Ectodermal cell (in vitro differentiated cells): ENCODE measurements at regions not wholly inside any gene's neighbourhood (a gene's known extent, or its start where the extent isn't known, plus 50 kb on each side); places are given as distances from the start of the nearest gene placed in this dataset.

Source experiments
- H3K27ac ChIP-seq: 2 replicates; pipeline ENCODE4 v1.7.0; 2013; ENCODE audit warnings: mild to moderate bottlenecking, low read depth, low read length; ENCODE audit not compliant: insufficient read depth, poor library complexity, severe bottlenecking
- H3K27me3 ChIP-seq: 2 replicates; pipeline ENCODE4 v1.7.0; 2013; ENCODE audit warnings: mild to moderate bottlenecking, low read length; ENCODE audit not compliant: insufficient read depth, control insufficient read depth, poor library complexity, severe bottlenecking
- H3K36me3 ChIP-seq: one replicate; pipeline ENCODE4 v1.7.0; 2013; ENCODE audit warnings: low read length; ENCODE audit not compliant: control insufficient read depth, insufficient read depth
- H3K4me1 ChIP-seq: one replicate; pipeline ENCODE4 v1.7.0; 2013; ENCODE audit warnings: low read length; ENCODE audit not compliant: control insufficient read depth, insufficient read depth
- H3K4me3 ChIP-seq: 2 replicates; pipeline ENCODE4 v1.7.0; 2013; ENCODE audit warnings: low read depth, low read length, control low read depth; ENCODE audit not compliant: insufficient read depth
- H3K9me3 ChIP-seq: 2 replicates; pipeline ENCODE4 v1.7.0; 2013; ENCODE audit warnings: mild to moderate bottlenecking, low read length, moderate library complexity; ENCODE audit not compliant: control insufficient read depth
- WGBS, 2 experiments: methylation state at CpG; one replicate each; pipeline ENCODE4 v1.1.7; 2013; ENCODE audit warnings: missing lambda C conversion rate in 2 of 2; 5-methylcytosine and 5-hydroxymethylcytosine counted together

DNA sequence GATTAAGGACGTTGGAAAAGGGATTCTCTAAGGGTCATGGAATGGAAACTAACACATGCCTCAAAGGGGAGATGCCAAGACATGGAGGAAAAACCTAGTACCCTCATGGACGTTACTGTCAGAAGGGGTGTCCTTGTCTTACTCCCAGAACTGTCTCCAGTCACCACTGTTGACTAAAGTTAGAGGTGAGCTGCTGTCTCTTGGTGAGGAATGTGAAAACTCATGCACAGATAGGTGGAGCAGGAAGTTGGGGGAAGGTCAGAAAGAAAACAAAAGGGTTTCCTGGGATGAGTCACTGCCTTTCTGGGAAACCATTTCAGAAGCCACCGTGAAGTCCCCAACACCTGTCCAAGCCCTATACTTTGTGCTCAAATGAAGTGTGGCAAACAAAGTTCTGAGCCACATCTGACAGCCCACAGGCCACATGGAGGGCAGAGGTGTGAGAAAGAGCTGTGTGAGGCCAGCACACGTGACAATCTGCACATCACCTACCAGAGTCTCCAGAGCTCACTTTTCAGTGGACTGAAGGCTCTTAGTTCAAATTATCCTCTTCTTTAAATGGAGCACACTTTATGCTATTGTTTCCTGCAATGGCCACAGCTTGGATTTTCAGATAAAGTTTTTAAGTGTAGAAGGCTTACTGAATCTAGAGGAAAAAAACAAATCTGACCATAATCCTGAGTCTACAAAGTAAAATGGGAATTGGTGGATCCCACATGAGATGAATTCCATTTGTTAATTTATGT lies 92.9 kb upstream of the EGLN3 start:
- Histone ChIP-seq H3K36me3 (no peaks in the 10 kb centered on the region), H3K9me3 (no peaks in the 10 kb centered on the region), H3K27ac (no peak overlapping the region), H3K4me3 (no peak overlapping the region), H3K27me3 (no peaks in the 10 kb centered on the region), H3K4me1 (no peaks in the 10 kb centered on the region)
- WGBS, 2 experiments, result 68 to 74% methylated on average over 4 of the region's 4 CpGs

GRCh38 chr14:34041220-34041619 lies 90.3 kb upstream of the EGLN3 start:
- no peaks in the 10 kb centered on the region for H3K36me3 ChIP-seq
- no peak overlapping the region for H3K4me3 ChIP-seq
- no peak overlapping the region for H3K27ac ChIP-seq
- H3K27me3 ChIP-seq, result no peaks in the 10 kb centered on the region
- no peaks in the 10 kb centered on the region for H3K4me1 ChIP-seq
- 90 to 99% methylated on average over 2 of the region's 2 CpGs for WGBS, 2 experiments
- no peaks in the 10 kb centered on the region for H3K9me3 ChIP-seq

- Histone ChIP-seq H3K36me3 (no peaks in the 10 kb centered on the region), H3K9me3 (no peaks in the 10 kb centered on the region), H3K27ac (no peak overlapping the region), H3K4me1 (no peaks in the 10 kb centered on the region), H3K27me3 (no peaks in the 10 kb centered on the region), H3K4me3 (no peak overlapping the region)
Observed at GRCh38 chr14:34040766-34041165, 89.9 kb upstream of the EGLN3 start.

DNA sequence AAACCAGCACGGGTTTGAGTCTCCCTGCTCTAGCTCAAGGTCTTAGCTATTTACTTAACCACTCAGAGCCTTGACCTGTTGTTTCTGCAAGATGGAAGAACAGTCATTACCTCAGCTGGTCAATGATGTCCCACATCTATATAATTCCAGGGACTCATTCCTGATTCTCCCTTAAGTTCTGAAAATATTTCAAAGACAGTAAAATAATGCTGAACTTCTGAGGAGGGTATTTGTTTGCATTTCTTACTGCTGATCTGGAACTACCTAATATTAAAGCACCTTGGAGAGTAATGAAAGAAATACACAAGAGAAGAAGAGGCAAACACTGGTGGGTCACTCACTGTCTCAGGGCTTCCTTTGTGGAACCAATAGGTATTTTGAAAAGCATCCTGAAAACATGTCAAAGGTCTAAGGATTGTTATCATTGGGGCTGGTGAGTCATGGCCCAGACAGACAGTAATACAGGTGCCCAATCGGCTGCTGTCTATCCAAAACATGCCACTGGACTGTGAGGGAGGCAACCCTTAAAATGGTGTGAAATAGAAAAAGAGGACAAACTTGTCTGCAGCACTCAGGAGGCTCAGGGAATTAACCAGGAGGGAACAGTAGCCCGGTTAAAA lies 88.7 kb upstream of the EGLN3 start:
- no peaks in the 10 kb centered on the region for H3K27me3 ChIP-seq
- no peaks in the 10 kb centered on the region for H3K36me3 ChIP-seq
- H3K4me3 ChIP-seq, result no peak overlapping the region
- no peaks in the 10 kb centered on the region for H3K4me1 ChIP-seq
- 90 to 93% methylated on average over 3 of the region's 3 CpGs for WGBS, 2 experiments
- no peaks in the 10 kb centered on the region for H3K9me3 ChIP-seq
- H3K27ac ChIP-seq, result no peak overlapping the region

DNA sequence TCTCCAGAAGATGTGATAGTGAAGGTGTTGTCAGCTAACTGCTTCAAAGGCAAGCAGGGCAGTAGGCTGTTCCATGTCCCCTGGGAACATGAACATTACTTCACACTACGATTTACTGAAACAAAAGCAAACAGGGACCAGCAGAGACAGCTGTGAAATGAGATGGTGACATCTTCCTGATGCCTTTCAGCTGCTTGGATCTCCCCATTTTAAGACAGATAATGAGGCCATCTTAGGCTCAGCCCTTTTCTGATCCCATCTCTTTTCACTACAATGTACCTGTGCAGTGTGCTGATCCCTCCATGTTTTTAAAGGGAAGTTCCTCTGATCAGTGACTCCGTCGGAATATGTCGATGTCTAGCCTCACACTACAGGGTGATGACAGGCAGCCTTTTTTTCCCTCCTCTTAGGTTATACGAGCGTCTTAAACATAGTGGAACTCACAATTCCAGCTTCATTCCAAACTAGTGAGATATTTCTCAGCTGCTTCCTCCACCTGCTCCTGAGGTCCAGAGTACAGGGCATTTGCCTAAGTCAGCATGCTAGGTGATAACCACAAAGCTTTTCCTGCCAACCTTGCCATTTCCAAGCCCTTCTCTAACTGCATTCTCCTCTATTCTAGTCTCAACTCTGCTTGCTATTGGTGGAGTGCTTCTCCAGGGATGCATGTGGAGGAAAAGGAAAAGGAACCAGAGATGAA lies 87.6 kb upstream of the EGLN3 start:
- Histone ChIP-seq H3K4me3 (no peak overlapping the region), H3K36me3 (no peaks in the 10 kb centered on the region), H3K27ac (no peak overlapping the region), H3K9me3 (no peaks in the 10 kb centered on the region), H3K27me3 (no peaks in the 10 kb centered on the region), H3K4me1 (no peaks in the 10 kb centered on the region)
- 92 to 93% methylated on average over 6 of the region's 6 CpGs for WGBS, 2 experiments

DNA sequence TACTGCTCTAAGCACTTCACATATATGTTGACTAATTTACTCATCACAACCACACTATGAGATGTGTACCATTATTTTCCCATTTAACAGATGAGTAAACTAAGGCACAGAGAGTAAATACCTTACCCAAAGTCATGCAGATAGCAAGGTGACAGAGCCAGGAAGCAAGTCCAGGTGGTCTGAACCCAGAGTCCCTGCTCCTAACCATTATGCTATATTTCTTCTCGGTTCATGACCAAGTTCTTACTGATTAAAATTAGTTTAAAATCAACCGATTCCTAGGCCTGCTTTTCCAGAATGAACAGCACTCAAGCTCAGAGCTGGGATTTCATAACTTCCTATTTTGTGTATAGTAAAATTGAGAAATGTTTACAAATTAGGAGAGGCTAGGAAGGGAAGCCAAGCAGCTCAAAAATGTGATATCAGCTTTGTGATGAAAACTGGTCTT lies 85.5 kb upstream of the EGLN3 start:
- no peaks in the 10 kb centered on the region for H3K27me3 ChIP-seq
- no peaks in the 10 kb centered on the region for H3K36me3 ChIP-seq
- 87 to 97% methylated on average over 2 of the region's 2 CpGs for WGBS, 2 experiments
- no peaks in the 10 kb centered on the region for H3K9me3 ChIP-seq
- no peak overlapping the region for H3K27ac ChIP-seq
- H3K4me1 ChIP-seq, result no peaks in the 10 kb centered on the region
- H3K4me3 ChIP-seq, result no peak overlapping the region

DNA sequence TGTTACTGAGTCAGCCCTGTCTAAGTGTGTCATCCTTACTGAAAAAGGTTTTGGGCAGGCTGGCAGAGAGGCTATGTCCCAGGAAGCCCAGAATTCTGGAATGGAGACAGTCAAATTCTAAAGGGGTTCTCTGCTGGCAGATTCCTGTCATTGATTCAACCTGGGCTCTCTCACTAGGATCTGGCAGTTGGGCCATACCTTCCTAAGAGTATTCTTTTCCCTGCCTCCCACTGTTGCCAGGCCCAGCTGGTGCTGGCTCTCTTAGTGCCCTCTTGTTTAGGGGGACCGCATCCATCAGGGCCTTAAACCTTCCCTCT lies 85.0 kb upstream of the EGLN3 start:
- H3K27ac ChIP-seq, result no peak overlapping the region
- H3K36me3 ChIP-seq, result no peaks in the 10 kb centered on the region
- H3K4me3 ChIP-seq, result no peak overlapping the region
- H3K27me3 ChIP-seq, result no peaks in the 10 kb centered on the region
- no peaks in the 10 kb centered on the region for H3K9me3 ChIP-seq
- WGBS, 2 experiments, result 88 to 100% methylated on average over 1 of the region's 1 CpG
- H3K4me1 ChIP-seq, result no peaks in the 10 kb centered on the region

- no peaks in the 10 kb centered on the region for H3K4me1 ChIP-seq
- no peak overlapping the region for H3K27ac ChIP-seq
- H3K27me3 ChIP-seq, result no peaks in the 10 kb centered on the region
- 94 to 96% methylated on average over 10 of the region's 10 CpGs for WGBS, 2 experiments
- H3K36me3 ChIP-seq, result no peaks in the 10 kb centered on the region
- H3K4me3 ChIP-seq, result no peak overlapping the region
- H3K9me3 ChIP-seq, result no peaks in the 10 kb centered on the region
Observed at GRCh38 chr14:34035177-34035933, 84.5 kb upstream of the EGLN3 start.

GRCh38 chr14:34034447-34035176 lies 83.7 kb upstream of the EGLN3 start:
- 89 to 94% methylated on average over 11 of the region's 11 CpGs for WGBS, 2 experiments

More at GRCh38 chr14:34034447-34035176, 83.7 kb upstream of the EGLN3 start:
- Histone ChIP-seq H3K27ac (no peak overlapping the region), H3K4me1 (peaks cover 5% of the 10 kb centered on the region), H3K27me3 (no peaks in the 10 kb centered on the region), H3K36me3 (no peaks in the 10 kb centered on the region), H3K9me3 (no peaks in the 10 kb centered on the region), H3K4me3 (no peak overlapping the region)
